ENCODE measurements at regions not wholly inside any gene's neighbourhood (a gene's known extent, or its start where the extent isn't known, plus 50 kb on each side); places are given as distances from the start of the nearest gene placed in this dataset.
A peak's percentile ranks its signal among the peaks of the same experiment; 100 is the strongest.

- TF ChIP-seq CTCF (conservative IDR thresholded peaks at IDR 0.05; ENCODE audit: low read length) (peak; percentile 46; the same call in 1 of the 2 replicates), EZH2phosphoT487 (IDR thresholded peaks at IDR 0.05; ENCODE audit: borderline replicate concordance) (no peak)
Observed at GRCh38 chr4:184282251-184282713, 64.6 kb upstream of the ENPP6 start.

Data from Loucy (cell line).